Coronary artery (tissue), 2 donors: ENCODE measurements at regions not wholly inside any gene's neighbourhood (a gene's known extent, or its start where the extent isn't known, plus 50 kb on each side); places are given as distances from the start of the nearest gene placed in this dataset.

Experiments used
- DNase-seq: peaks from one replicate; pipeline ENCODE4 v3.0.0-alpha.2; 2017; ENCODE audit warnings: low spot score
- H3K27ac ChIP-seq, 2 donors: fragments of 200-600 bp; sonication (generic); one replicate each; pipeline ENCODE4 v1.5.1; 2016 to 2019
- H3K4me3 ChIP-seq: fragments of 200-600 bp; sonication (generic); 2 replicates; pipeline ENCODE4 v1.5.1; 2016; ENCODE audit warnings: mild to moderate bottlenecking, moderate library complexity
- TF ChIP-seq, protein P1 (sequence below): fragments of 200-600 bp; sonication (generic); IDR thresholded peaks from one replicate; pipeline ENCODE4 v1.5.1; 2019; ENCODE audit warnings: antibody characterized with exemption

DNA sequence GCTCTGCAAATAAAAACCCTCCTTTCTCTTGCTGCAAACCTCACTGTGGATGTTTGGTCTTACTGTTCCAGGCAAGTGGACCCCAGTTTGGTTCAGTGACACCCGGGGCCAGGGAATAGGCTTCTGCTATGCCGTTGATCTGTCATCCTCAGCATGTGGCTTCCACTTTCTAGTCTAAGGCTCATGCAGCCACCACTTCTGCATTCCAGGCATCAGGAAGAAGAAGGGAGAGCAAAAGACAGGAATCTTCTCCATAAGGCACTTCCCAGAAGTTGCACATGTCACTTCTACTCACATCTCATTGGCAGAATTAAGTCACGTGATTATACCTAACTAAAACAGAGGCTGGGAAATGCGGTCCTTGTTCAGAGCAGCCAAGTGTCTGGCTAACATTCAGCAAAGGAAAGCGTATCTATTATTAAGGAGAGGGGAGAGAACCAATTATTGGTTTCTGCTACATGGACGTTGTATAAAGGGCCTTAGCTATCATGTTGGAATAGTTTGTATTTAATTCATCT is 173.6 kb upstream of the PFN2 start:
- Histone ChIP-seq H3K4me3 (no peak overlapping the region), H3K27ac (no peak overlapping the region)
- TF ChIP-seq, protein P1, sequence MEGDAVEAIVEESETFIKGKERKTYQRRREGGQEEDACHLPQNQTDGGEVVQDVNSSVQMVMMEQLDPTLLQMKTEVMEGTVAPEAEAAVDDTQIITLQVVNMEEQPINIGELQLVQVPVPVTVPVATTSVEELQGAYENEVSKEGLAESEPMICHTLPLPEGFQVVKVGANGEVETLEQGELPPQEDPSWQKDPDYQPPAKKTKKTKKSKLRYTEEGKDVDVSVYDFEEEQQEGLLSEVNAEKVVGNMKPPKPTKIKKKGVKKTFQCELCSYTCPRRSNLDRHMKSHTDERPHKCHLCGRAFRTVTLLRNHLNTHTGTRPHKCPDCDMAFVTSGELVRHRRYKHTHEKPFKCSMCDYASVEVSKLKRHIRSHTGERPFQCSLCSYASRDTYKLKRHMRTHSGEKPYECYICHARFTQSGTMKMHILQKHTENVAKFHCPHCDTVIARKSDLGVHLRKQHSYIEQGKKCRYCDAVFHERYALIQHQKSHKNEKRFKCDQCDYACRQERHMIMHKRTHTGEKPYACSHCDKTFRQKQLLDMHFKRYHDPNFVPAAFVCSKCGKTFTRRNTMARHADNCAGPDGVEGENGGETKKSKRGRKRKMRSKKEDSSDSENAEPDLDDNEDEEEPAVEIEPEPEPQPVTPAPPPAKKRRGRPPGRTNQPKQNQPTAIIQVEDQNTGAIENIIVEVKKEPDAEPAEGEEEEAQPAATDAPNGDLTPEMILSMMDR = no peak
- no peak for DNase-seq

DNA sequence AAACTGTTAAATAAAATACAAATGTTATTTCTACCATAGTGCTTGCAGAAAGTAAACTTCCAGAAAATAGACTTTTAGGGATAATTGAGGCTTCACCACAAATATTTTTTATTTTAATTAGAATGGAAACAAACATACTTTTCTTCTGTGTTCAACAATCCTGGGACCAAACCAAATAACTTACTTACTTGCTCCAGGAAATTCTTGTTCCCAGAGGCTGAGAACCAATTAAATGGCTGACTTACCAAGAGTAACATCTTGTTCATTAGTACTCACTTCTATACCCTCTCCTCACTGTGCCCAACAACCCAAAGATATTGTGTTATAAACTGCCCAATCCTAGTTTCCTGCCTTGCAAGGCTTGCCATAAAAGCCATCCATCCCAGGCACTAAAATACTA is 172.2 kb upstream of the PFN2 start:
- Histone ChIP-seq H3K4me3 (no peak overlapping the region), H3K27ac (no peak overlapping the region)
- DNase-seq = no peak
- TF ChIP-seq, protein P1 = no peak

DNA sequence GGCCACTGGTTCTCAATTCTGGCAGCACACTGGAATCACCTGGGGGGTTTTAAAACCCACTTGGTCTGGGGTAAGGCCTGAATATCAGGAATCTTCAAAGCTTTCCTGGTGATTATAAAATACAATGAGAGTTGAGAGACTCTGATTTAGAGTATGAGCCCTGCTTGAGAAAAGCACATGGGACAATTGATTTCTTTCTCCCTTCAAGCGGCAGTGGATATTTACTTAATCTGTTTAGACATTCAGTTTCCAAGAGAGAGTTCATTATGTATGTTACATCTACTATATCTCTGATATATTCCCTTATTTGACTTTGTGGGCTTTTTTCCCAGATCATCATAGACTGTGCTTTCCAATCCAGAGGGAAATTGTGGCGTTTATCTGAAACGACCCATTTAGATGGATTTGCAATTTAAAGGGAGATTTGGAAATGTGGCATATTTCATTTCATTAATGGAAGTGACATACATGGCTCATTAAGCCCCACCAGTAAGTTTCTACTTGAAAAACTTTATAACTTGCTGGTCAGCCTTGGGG is 171.2 kb upstream of the PFN2 start:
- Histone ChIP-seq H3K27ac (no peak overlapping the region), H3K4me3 (no peak overlapping the region)
- TF ChIP-seq, protein P1 = no peak
- no peak for DNase-seq

DNA sequence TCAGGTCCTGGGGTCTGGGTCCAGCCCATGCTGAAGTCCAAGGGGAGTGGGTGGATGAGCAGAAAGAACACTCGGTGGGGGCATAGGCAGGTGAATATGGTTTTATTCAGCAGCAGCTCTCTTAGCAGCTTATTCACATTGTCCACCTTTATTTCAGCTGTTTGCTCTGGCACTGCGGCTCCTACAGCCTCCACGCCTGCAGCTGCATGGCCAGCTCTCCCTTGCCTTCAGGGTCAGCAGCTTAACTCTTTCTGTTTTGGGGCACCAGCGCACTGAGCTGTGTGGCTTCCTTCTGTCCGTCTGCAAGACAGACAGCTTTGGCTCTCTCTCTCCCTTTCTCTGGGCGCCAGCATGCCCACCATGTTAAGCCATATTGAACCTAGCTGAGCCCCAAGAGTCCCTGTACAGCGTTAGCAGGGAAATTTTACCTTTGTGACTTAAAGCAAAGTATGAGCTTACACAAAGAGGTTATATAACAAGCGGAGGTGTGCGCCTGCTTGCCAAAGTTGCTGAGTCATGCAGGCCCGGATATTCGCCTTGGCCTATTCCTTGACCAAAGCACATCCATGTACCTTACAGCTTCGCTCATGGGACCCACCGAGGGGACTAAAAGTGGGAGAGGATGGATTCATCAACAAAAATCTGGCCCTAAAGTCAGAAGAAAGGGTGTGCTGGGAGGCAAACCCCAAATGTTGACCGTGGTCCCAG is 170.1 kb upstream of the PFN2 start:
- H3K27ac ChIP-seq = no peak overlapping the region
- TF ChIP-seq, protein P1 = no peak
- no peak for DNase-seq
- no peak overlapping the region for H3K4me3 ChIP-seq

DNA sequence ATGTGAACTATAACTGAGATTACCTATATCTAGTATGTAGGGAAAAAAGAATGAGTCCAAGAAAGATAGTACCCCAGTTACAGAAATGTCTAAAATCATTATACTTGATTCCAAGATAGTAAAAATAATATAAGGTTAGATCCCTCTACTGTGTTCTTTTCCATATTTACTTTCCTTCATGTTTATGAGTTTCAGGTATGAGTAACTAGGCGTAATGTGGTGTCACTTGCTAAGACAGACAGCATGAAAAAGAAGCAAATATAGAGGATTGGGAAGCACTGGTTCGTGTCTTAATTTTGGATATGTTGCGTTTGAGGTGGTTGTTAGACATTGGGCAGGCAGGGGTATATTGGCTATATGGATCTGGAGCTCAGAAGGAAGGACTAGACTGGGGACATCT is 168.1 kb upstream of the PFN2 start:
- no peak for DNase-seq
- Histone ChIP-seq H3K27ac (no peak overlapping the region), H3K4me3 (no peak overlapping the region)
- TF ChIP-seq, protein P1 = no peak

DNA sequence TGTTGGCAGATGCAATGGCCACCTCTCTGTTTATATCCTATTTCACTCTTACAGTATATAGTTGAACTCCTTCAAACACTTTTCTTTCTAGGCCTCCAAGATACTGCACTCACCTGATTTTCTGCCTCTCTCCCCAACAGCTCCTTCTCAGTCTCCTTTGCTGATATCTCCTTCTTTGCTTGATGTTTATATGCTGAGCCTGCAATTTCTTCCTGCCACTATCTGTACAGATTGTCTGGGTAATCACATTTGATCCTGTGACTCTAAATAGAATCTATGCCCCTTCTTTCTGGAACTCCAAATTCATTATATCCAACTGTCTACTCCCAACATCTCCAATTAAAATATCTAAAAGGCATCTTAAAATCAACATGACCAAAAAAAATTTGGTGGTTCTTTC is 165.5 kb upstream of the PFN2 start:
- H3K27ac ChIP-seq = no peak overlapping the region
- TF ChIP-seq, protein P1 = no peak
- DNase-seq = no peak
- H3K4me3 ChIP-seq = no peak overlapping the region

DNA sequence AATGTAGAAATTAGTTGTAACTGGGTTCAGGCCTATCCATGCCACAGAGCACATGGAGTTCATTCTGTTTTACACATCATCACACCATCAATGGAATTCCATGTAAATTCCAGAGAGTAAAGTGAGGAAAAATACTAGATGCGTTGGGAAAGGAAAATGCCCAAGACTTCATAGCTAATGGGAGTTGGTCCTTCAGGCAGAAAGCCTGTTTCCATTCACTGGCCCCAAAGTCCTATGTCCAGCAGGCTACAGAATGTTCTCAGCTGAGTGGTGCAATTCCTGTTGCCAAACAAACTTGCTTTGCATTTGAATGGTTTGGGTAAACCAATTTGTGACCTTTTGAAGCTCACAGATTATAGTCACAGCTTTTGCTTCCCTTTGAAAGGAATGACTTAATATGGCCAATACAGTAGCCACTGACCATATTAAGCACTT is 164.6 kb upstream of the PFN2 start:
- Histone ChIP-seq H3K4me3 (no peak overlapping the region), H3K27ac (no peak overlapping the region)
- TF ChIP-seq, protein P1 = no peak
- no peak for DNase-seq
